HG03457 (cell line): ENCODE measurements at regions not wholly inside any gene's neighbourhood (a gene's known extent, or its start where the extent isn't known, plus 50 kb on each side); places are given as distances from the start of the nearest gene placed in this dataset.

ENCODE experiments used
- ATAC-seq: cut with Tn5 transposase; IDR thresholded peaks from one replicate; pipeline ENCODE4 v1.9.1; 2021; ENCODE audit warnings: moderate number of reproducible peaks; ENCODE audit not compliant: unreplicated experiment

DNA sequence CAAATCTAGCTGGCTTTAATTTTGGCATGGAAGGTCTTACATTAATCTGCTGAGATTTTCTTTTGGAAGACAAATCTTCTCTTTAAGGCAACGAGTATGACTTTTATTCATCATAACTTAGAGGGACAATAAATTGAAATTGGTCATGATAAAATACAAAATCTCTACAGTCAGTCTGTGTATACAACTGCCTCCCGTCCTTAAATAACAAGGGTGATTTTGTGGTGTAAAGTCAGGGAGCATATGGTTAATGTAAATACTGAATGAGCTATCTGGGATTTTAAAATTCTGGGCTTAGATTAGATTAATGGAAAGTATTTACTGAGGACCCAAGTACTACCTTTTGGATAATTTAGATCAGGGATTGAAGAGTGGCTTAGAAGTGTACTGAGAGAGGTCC is 328.4 kb upstream of the HAND2 start:
- no peak for ATAC-seq

DNA sequence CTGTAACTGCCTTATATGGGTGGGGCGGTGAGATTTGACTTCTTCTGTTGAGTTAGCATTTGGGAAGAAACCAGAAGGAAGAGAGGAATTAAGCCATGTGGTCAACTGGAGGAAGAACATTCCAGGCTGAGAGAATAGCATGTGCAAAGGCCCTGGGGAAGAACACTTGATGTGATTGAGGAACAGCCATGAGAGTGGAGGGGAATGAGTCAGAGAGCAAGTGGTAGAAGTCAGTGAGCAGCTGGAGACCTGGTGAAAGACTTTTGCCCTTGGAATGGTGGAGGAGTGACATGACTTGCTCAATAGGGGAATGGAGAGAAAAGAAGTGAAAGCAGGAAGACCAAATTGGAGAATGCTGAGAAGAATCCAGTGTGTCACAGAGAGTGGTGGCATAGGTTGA is 327.8 kb upstream of the HAND2 start:
- no peak for ATAC-seq

DNA sequence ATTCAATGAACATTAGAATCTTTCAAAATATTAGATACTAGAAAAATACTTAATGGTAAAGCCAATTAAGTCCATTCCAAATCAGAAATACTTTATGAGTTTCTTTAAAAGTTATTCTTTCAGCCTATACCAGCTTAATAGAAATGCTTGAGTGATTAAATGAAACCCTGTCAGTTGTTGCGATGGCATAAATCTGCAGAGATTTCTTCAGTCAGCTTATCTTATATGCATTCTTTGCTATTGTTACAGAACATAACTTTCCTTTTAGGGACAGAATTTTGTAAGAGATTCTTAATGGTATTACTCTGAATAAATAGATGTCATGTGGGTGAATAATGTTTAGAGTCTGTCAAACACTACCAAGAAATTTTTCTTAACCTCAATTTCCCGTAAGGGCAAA is 325.0 kb upstream of the HAND2 start:
- no peak for ATAC-seq

DNA sequence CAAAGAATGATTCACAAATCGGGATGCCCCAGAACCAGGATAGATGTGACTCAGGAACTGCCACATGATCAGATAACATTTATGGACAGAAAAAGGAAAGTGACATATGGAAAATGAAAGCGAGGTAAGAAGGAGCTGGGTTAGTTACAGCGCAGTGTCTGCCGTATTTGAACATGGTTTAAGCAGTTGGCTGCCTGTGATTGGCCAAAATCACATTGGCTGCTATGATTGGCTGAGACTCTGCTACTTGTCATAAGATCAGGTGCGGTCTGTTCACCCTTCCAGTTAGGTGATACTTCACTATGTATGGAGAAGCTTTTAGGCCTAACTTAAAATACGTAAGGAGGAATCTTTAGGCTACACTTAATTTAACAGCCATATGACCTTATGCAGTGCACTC is 322.7 kb upstream of the HAND2 start:
- no peak for ATAC-seq

DNA sequence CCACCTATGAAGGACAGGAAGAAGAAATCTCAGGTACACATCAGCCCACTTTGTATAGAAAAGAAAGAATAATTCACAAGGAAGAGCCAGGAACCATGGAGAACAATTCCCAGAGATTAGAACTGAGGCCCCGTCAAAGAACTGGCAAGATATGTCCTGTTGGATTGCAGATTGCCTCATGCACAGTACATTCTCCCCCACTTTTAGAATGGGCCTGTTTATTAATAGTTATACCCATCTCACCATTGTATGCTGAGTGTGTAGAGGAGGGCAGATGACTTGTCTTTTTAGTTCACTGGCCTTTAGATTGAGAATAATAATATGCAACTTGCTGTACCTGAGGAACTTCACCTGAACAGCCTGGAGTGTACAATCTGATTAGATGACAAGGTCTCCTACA is 315.6 kb upstream of the HAND2 start:
- no peak for ATAC-seq

DNA sequence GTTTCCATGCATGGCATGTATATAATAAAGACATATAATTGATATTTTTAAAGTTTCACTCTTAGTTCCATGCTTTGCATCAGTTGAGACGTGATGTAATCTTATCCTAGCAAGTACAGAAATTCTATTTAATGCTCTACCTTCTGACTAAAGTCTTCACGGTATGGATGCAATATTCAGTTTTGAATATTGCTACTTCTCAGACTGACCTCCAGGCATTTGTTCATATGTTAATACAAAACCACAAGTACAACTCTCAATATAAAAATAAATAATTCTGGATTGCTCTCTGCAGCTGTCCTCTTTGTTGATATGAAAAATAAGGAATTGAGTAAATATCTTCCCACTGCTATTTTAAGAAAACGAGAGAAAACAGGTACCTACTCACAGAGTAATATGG is 309.8 kb upstream of the HAND2 start:
- no peak for ATAC-seq

DNA sequence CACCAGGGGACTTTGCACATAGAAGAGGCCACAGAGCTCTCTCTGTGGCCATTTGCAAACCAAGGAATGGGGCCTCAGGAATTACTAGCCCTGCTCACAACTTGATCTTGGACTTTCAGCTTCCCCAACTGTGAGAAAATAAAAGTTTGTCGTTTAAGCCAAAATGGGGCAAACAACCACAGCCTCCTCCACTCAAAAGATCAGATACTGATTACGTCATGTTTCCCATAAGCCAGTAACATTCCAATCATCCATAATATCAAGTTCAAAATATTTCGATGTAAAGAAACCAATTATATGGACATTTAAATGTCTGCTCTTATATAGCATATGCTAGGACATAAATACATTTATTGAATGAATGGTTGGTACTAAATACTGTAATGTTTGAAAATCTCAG is 307.5 kb upstream of the HAND2 start:
- ATAC-seq = no peak

DNA sequence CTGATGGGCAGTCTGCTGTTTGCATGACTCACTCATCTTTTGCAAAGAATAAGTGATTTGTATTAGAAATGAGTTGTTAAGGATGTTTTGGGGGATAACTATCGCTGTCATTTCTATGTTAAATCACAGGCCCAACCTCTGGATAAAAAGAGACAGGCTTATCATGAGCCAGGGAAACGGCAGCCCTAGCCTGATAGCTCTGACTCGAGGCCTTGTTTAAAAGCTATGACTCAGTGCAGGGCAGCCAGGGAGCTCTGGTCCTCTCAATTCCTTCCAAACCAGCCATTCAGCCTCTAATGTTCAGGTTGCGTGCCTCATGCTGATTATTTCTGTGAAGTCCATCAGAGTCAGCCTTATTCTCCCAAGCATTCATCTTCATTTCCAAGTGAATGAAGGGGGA is 305.9 kb upstream of the HAND2 start:
- ATAC-seq = no peak

DNA sequence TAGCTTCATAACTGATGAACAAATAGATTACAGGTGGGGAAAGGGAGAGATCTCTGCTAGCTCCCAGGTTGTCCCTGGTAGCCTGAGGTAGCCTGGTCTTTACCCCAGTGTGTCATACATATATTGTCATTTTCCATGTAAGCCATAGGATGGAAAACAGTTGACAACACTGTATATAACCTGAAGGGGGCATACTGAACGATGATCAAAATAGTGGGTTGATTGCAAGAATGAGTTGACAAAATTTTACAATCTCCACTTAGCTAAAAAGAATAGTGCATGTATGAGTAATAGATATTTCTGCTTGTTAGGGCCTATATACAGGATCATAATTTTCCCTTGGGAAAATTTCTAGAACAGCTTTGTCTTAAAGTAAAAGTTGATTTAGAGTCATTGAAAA is 304.1 kb upstream of the HAND2 start:
- no peak for ATAC-seq

DNA sequence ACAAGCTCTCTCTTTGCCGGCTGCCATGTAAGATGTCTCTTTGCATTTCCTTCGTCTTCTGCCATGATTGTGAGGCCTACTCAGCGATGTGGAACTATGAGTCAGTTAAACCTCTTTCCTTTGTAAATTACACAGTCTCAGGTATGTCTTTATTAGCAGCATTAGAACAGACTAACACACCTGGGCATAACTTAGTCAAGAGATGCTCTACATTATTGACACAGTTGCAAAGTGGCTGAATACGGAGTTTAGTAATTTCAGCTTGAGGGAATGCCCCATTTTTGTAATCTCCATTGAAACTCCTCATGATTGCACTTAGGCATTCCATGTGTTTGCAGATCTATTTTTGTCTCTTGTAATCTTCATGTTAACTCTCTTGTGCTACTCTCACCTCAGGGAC is 299.5 kb upstream of the HAND2 start:
- ATAC-seq = no peak

DNA sequence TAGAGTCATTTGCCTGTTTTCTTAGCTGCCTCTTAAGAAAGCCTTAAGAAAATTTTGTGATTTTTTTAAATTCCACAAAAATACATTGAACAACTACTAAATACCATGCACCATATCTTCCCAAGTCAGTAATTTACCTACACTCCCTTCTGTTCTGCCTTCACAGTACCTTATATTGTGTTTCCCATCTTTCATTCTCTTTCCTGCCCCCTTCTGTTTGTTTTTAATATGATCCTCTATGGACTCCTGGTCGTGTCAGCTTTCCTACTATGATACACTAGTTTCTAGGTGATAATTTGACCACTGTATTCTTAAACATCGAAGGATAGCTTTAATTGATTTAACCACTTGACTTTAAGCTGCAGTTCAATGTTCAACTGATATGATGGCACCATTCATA is 297.7 kb upstream of the HAND2 start:
- ATAC-seq = no peak

DNA sequence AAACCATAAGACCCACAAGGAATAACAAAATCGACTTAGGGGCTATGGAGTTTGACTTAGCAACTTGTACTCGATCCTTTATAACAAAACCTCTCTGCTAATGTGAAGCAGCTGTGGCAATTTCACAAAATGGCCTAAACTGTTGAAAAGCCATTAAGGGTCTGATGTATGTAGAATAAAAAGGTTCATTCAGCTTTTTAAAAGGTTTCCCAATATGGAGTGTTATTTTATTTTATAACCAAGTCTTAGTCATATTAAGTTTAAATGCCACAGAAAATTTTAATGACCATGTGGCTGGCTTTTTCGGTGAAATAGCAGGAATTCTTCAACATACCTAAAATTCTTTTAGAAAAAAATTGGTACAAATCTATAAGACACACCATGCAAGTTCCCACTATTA is 291.8 kb upstream of the HAND2 start:
- ATAC-seq = no peak

DNA sequence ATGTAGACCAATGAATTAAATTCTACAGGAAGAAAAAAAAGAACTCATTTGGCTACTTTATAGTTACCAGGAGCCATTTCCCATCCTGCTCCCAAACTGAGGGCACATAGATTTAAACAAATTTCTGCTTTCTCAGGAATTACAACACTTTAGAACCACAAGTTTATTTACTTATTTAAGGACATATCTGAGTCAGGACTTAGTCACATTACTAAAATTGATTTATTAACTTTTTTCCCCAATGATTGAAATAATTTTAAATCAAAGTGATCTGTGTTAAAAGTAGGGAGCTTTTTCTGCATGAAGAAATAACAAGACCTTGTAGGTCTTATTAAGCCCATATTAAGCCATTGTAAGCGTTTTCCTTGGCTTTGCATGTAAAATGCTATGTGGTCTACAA is 291.0 kb upstream of the HAND2 start:
- ATAC-seq = no peak

DNA sequence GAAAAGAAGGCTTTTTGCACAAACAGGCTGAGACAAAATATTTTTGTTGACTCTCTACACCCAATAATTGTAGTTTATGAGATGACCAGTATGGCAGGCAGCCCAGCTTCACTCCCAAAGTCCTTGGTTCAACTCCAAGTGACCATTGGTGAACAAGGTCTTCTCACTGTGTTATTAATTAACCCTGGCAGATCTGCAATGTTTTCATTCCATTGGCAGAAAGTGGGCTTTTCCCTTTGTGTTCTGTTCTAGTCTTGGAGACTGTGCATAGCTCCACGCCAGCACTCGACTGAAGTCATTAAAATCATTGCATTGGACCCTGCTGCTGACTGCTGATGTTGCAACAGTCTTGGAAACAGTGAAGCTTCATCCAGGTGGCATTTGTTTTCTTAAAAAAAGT is 277.3 kb upstream of the HAND2 start:
- ATAC-seq = no peak

DNA sequence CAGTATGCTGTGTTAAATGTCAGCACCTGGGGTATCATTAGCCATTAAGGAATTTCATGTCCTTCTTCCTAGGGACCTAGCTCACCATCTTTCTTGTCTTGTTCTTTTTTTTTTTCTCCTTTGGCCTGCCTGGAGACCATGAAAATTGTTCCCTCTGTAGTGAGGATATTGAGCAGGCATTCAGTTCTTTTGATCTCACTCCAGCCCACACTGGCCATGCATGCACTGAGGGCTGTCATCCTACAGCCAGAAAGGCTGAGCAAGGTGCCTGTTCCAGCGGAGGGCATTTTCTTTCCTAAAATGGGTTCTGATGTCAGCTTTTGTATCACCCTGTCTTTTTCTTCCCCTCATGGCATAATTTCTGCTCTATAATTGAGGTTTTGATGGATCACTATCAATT is 275.9 kb upstream of the HAND2 start:
- no peak for ATAC-seq

DNA sequence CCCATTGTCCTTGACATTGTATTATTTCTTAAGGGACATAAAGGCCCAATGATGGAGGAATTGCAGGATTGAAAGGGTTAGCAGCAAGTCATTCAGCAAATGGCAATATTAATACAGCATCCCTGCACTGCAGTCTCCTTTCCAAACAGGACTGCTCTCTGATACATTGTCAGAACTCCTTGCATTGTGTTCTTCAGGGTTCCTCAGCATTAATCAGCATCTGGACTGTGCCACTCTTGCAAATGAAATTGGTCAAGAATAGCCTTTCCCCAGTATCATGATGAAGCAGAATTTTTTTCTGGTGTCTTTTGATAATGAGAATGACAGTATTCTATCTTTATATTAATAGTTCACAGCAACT is 272.6 kb upstream of the HAND2 start:
- ATAC-seq = no peak

DNA sequence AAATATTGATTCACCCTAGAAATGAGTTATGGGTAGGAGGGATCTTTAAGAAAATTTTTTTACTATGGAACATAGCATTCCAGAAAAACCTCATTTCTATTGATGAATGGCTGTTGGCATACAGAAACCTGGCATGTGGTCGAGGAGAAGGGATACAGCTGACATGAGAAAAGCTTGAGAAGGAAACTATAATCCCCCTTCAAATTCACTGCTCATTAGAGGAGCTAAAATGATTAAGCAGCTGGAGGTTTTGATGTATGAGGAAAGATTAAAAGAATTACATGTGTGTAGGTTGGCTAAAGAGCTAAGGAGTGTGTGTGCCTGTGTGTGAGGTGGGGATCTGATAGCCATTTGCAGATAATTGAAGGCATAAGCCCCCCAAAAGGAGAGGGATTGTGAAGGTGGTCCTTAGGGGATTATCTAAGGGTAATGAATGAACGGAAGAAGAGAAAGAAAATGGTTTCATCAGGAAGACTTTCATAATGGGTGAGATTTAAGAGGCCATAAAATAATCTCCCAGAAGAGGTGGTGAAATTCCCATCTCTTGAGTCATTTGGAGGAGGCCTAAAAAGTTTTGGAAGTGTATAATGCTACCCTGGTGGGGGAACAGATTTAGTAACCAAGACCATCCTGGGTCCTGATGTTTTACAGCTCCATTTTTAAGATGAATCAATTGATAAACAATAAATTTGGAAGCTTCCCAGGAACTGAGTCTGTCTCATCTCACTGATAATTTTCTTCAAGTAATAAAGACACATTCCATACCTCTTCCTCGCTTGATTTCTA is 272.0 kb upstream of the HAND2 start:
- ATAC-seq = no peak

DNA sequence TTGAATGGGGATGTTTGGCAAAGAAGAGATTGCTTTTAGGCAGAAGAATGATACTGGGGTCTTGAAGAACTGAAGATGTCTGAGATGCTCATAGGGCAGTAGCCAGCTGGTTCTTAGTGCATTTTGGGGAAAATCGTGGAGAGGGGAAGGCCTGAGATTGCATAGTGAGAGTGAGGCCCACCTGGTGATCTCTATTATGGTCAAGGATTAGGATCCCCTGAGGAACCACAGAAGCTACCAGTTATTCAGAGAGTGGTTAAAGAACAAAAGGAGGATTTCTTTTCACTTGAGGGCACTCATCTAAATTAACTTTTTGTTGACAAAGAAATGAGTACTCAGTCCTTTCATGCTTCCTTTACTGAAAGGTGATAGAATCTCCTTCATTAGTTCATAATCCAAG is 271.3 kb upstream of the HAND2 start:
- ATAC-seq = no peak

DNA sequence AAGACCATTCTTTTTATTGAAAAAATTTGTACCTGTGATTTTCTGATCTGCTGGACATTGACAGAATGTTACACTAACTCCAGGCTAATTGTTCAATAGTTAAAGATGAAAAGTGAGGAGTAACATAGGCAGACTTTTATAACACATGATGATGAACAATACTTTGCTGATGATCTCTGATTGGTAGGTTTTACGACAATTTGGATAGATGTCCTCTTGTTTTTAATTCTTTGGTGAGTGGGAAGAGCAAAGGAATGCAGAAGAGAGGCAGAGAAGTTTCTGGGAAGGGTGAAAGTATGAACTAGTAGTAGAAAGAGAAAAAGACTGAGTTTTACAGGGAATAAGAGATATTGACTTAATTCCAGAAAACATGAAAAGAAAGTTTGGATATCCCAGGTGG is 267.3 kb upstream of the HAND2 start:
- ATAC-seq = no peak

DNA sequence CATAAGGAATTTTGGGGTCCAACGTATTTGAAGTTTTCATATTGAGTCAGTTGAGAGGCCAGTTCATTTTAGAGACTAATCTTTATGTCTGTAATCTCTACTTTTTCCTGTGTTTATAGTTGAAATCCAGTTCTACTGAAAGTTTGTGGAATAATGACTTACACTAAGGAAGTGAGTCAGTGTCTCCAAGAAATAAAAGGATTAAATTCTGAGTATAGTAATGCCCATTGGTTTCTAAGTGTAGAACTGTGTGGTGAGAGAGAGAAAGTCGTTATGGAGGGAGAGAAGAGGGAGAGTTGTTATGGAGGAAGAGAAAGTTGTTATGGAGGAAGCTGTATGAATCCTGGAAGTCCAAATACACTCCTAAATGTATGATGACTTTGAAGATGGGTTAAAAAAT is 264.6 kb upstream of the HAND2 start:
- ATAC-seq = no peak

DNA sequence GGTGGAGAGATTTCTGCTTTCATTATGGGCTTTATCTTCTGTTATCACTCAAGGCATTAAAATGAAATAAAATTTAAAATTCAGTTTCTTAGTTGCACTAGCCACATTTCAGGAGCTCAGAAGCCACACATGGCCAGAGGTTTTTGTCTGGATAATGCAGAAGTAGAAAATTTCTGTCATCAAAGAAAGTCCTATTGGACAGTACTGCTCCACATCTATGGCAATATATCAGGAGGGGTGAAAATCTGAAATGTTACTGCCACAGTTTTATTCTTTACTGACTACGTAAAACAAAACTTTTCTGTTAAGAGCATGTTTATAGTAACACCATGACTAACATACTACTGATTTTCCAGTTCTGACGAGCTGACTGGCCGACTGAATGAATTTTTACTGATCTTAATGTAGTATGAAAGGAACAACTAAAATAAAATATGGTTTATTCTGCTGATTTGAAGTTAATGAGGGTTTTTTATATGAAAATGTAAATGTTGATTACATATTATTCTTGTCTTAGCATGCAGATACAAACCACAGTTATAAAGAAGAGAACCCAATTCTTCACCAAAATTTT is 264.0 kb upstream of the HAND2 start:
- no peak for ATAC-seq

DNA sequence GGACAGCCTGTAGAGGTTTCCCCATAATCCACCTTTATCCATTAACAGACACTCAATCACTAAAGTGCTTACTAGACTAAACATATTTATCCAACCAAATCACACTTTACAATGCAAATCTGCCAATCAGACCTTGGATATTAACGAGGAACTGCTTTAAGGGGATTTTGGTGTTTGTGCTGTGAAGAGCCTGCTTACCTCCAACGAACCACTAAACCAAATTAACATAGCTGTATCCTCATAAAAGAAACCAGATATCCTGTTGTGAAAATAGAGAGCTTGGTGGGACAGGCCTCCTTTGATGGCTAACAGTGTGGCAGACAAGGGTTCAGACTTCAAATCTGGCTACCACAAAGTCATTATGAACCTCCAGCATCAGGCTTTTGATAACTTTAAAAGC is 252.6 kb upstream of the HAND2 start:
- ATAC-seq = no peak

DNA sequence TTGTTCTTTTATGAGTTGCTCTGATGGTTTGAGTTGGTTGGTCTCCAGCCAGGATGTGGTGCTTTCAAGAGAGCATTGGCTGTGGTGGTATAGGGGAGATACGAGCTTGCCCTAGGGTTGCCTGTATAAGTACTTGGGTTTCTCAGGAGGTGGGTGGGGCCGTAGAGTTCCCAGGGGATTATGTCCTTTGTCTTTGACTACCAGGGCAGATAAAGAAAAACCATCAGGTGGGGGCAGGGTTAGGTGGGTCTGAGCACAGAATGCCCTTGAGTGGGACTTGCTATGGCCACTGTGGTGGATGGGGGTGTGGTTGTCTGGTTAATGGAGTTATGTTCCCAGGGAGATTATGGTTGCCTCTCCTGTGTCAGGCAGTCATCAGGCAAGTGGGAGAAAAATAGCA is 247.9 kb upstream of the HAND2 start:
- no peak for ATAC-seq
